Adrenal gland (tissue), 9 donors: ENCODE measurements at regions not wholly inside any gene's neighbourhood (a gene's known extent, or its start where the extent isn't known, plus 50 kb on each side); places are given as distances from the start of the nearest gene placed in this dataset.
"Not testable (repeated sequence)": the region's sequence is repeated elsewhere in the genome, so short reads cannot be mapped to it uniquely, and the experiment has no call there.

ENCODE experiments used
- DNase-seq, 7 donors: peaks; one replicate each; pipeline ENCODE4 v3.0.0-alpha.2; 2019 to 2020
- H3K27ac ChIP-seq, 5 donors: fragments of 200-600 bp; sonication (generic) in 4 of 5; 1 replicate in 3 of 5; 2 replicates in 2 of 5; pipeline versions ENCODE4 v1.5.1 to v1.8.0; 2016 to 2020; ENCODE audit warnings: mild to moderate bottlenecking in 1 of 5
- H3K27me3 ChIP-seq: fragments of 200-600 bp; 2 replicates; pipeline ENCODE4 v1.8.0; 2021
- H3K36me3 ChIP-seq, 2 donors: fragments of 200-600 bp; replicated peaks in 1 of 2; 1 replicate in 1 of 2; 2 replicates in 1 of 2; pipeline versions ENCODE4 v1.5.1 to v1.8.0; 2018 to 2022
- H3K4me1 ChIP-seq, 2 donors: fragments of 200-600 bp; replicated peaks in 1 of 2; 1 replicate in 1 of 2; 2 replicates in 1 of 2; pipeline versions ENCODE4 v1.5.1 to v1.8.0; 2018 to 2021
- H3K4me3 ChIP-seq, 4 donors: fragments of 200-600 bp; sonication (generic) in 3 of 4; one replicate each; pipeline ENCODE4 v1.5.1; 2016 to 2018
- H3K9me3 ChIP-seq, 3 donors: fragments of 200-600 bp; sonication (generic) in 1 of 3; replicated peaks in 1 of 3; 1 replicate in 2 of 3; 2 replicates in 1 of 3; pipeline versions ENCODE4 v1.5.1 to v1.8.0; 2016 to 2021
- CTCF ChIP-seq, 6 experiments: fragments of 450-650 bp in 4 of 6; fragments of 200-600 bp in 2 of 6; sonication (generic) in 1 of 6; IDR thresholded peaks; 1 replicate in 5 of 6; 2 replicates in 1 of 6; pipeline versions ENCODE4 v1.5.1 to v1.8.0; 2016 to 2021; ENCODE audit warnings: antibody characterized with exemption in 6 of 6, mild to moderate bottlenecking in 2 of 6, moderate library complexity in 1 of 6
- POLR2A ChIP-seq, 2 donors: fragments of 450-650 bp; IDR thresholded peaks; one replicate each; pipeline ENCODE4 v1.6.1; 2017; ENCODE audit warnings: antibody characterized with exemption in 2 of 2, mild to moderate bottlenecking in 2 of 2, moderate library complexity in 1 of 2
- WGBS, 4 donors: extraction: QIAGEN DNeasy Blood & Tissue Kit in 2 of 4; methylation state at CpG; one replicate each; pipeline versions ENCODE4 v1.1.5 to v1.1.7; 2013 to 2017; 5-methylcytosine and 5-hydroxymethylcytosine counted together
- intact Hi-C, 2 donors: fragments of 100-400 bp; cut with DNase I; formaldehyde crosslinking; loops; one replicate each; pipeline versions ENCODE4 v1.14.1 to v1.15.0; 2022 to 2023
- donor health status: healthy with polysubstance abuse.
- donor health status: Bipolar disorder and iron deficiency.
- donor health status: DM: yes; HTN: yes; CAD: no.
- donor health status: DM: no; HTN: no; CAD: no.
- donor health status: DM: no; HTN: no; CAD: no.

- WGBS, 4 donors = 72 to 82% (median 76%) methylated on average over 2 of the region's 2 CpGs
- TF ChIP-seq CTCF (IDR thresholded peaks at IDR 0.05) (no peak), POLR2A (IDR thresholded peaks at IDR 0.05) (no peak)
- Histone ChIP-seq H3K36me3 (no peaks in the 10 kb centered on the region), H3K4me3 (no peak overlapping the region), H3K4me1 (no peaks in the 10 kb centered on the region), H3K27me3 (no peaks in the 10 kb centered on the region), H3K27ac (no peak overlapping the region), H3K9me3 (no peaks in the 10 kb centered on the region)
- no peak for DNase-seq
- intact Hi-C loops = no loop called here
These were observed 58.7 kb upstream of the BBX start for GRCh38 chr3:107464037-107464436.

GRCh38 chr3:107465064-107465631 is 57.6 kb upstream of the BBX start:
- Histone ChIP-seq H3K27me3 (no peaks in the 10 kb centered on the region), H3K4me1 (no peaks in the 10 kb centered on the region), H3K27ac (no peak overlapping the region), H3K9me3 (no peaks in the 10 kb centered on the region), H3K4me3 (no peak overlapping the region), H3K36me3 (no peaks in the 10 kb centered on the region)
- intact Hi-C loops = no loop called here
- WGBS, 4 donors = 83 to 99% (median 96%) methylated on average over 3 of the region's 3 CpGs
- TF ChIP-seq CTCF (IDR thresholded peaks at IDR 0.05) (no peak), POLR2A (IDR thresholded peaks at IDR 0.05) (no peak)
- no peak for DNase-seq

- Histone ChIP-seq H3K27me3 (no peaks in the 10 kb centered on the region), H3K4me1 (no peaks in the 10 kb centered on the region), H3K27ac (no peak overlapping the region), H3K4me3 (no peak overlapping the region), H3K36me3 (no peaks in the 10 kb centered on the region), H3K9me3 (no peaks in the 10 kb centered on the region)
- no peak for TF ChIP-seq CTCF (IDR thresholded peaks at IDR 0.05)
- no peak for TF ChIP-seq POLR2A (IDR thresholded peaks at IDR 0.05)
- 62 to 78% (median 74%) methylated on average over 1 of the region's 1 CpG for WGBS, 4 donors
- no peak for DNase-seq
- intact Hi-C loops = no loop called here
These were observed 54.0 kb upstream of the BBX start for GRCh38 chr3:107468782-107469181.

- intact Hi-C loops, DNase-seq, H3K9me3 ChIP-seq, H3K27me3 ChIP-seq, H3K4me1 ChIP-seq, H3K36me3 ChIP-seq, H3K4me3 ChIP-seq, H3K27ac ChIP-seq: not testable (repeated sequence)
- 62 to 87% (median 70%) methylated on average over 3 to 8 of the region's 8 CpGs for WGBS, 4 donors
These were observed 52.3 kb upstream of the BBX start for GRCh38 chr3:107470496-107470895.
